Stimulated activated CD8-positive, alpha-beta memory T cell treated with anti-CD3 and anti-CD28 coated beads, Interleukin-7, amount 100 ng/mL, for 24 hours (primary cell): ENCODE measurements at regions not wholly inside any gene's neighbourhood (a gene's known extent, or its start where the extent isn't known, plus 50 kb on each side); places are given as distances from the start of the nearest gene placed in this dataset.
"Not testable (repeated sequence)": the region's sequence is repeated elsewhere in the genome, so short reads cannot be mapped to it uniquely, and the experiment has no call there.

Experiments used
- DNase-seq: peaks from one replicate; pipeline ENCODE4 v3.0.0-alpha.2; 2020; ENCODE audit warnings: low read depth

DNA sequence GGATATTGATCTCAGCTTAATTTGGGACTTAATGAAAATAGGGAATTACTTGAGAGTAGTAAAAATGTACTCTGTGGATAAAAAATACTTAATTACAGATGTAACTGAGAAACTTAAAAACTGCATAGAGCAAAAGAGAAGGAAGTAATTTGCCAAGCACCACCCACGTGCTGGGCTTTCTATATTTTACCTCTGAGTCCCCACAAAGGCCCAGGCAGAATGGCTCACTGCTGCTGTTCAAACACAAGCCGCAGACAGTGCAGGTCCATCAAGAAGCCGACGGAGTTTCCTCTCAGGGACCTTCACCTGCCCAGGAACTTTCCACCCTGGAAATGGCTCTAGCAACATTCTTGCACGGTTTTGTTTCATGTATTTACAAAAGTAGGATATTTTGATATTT is 77.2 kb upstream of the TRPM1 start:
- DNase-seq = no peak

DNA sequence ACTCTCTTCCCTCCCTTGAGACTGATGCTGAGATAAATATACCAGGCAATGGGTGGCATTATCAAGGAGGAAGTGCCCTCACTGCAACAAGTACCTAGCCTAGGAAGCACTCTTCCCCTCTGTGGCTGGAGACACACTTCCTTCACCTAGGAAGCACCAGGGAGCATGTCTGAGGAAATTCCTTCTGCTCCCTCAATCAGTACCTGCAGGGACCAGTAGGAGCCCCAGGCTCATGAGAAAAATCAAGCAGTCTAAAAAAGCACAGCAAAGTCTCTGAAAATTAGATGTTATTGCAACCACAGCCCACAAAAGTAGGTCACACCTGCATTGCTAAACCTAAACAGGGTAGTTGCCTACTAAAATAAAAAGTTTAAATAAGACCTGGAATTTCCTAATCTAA is 78.2 kb upstream of the TRPM1 start:
- DNase-seq = no peak

DNA sequence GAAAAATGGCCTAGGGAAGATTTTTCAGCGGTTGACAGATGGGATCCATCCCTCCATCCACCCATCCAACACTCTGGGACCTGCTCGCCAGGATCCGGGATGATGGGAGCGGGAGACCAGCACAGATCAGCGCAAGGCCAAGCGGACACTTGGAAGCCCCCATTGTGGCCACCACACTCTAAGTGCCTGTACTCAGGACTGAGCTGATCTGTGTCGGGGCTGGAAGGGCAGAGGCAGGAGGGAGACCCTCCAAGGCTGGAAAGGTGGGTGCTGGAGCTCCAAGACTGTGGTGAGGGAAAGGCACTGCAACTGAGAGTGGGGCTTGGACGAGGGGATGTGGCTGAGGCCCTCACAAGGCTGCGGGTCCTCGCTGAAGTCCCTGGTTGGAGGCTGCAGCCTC is 91.8 kb upstream of the TRPM1 start:
- no peak for DNase-seq

DNA sequence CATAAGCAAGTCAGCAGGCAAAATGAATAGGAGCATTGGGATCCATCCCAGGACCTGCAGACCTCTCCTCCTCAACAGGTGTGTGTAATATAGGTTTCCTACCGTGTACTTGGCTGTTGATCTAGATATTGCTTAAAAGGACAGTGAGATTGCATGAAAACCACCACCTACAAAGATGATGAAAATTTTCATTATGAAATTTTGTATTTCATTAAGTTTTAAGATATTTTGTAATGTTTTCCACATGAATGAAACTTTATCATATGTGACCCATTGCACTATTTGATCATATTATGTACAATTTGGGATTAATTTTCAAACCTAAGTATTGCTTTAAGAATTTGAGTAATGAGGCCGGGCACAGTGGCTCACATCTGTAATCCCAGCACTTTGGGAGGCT is 94.3 kb upstream of the TRPM1 start:
- no peak for DNase-seq

- DNase-seq = no peak
Measured at GRCh38 chr15:31197497-31198414, 96.2 kb upstream of the TRPM1 start.

GRCh38 chr15:31200735-31201151 is 99.2 kb upstream of the TRPM1 start:
- DNase-seq = peak; percentile 16

DNA sequence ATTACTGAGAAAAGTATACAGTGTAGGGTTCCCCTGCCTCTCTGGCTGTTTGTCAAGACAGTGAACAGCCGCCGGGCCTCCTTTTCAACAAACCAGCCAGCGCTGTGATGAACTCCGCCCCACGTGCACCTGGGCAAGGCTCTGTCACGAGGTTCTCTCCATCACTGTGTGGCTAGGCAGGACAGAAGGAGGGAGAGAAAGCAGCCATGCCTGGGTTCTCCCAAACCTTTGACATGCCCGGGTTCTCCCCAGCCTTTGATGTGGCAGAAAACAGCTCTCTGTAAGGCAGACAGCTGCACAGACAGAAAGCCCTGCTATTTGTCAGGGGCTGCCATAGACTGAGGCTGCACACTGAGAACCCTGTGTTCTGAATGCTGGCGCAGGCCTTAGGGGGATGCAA is 101.4 kb upstream of the TRPM1 start:
- DNase-seq = no peak

GRCh38 chr15:31203999-31204398 is 102.5 kb upstream of the TRPM1 start:
- DNase-seq = no peak

DNA sequence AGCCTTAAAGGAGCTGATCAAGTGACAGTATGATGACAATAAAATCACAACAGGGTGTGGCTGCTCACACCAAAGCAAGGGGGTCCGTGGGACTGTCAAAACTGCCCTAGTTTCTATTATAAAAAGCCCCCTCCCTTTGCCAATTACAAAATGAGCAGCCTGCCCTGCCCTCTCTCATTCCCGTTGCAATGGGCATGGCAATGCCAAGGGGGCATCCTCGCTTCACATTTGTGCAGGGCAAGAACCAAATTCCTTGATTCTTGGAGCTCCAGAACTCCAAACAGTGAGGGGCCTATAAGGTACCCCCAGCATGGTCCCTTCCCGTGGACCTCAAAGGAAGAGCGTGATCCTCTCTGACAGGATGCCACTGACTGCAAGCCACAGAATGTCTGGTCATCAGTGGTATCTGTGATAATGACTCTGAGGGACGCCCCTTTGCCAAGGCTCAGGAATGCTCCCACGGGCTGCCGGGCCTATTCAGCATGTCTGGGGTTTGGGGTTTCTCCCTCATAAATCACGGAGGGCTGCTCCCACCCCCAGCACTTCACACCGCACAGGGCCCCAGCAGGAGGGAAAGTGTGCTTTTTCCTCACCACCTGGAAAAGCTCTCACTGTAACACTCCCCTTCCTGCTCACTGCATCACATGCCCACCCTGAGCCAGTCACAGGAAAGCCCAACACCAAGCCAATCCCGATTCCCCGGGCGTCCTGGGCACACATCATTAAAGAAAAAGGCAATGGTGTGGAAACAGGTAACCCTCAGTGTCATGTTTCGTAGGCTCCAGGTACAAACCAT is 105.1 kb upstream of the TRPM1 start:
- no peak for DNase-seq

GRCh38 chr15:31207246-31207645 is 105.7 kb upstream of the TRPM1 start:
- no peak for DNase-seq

DNA sequence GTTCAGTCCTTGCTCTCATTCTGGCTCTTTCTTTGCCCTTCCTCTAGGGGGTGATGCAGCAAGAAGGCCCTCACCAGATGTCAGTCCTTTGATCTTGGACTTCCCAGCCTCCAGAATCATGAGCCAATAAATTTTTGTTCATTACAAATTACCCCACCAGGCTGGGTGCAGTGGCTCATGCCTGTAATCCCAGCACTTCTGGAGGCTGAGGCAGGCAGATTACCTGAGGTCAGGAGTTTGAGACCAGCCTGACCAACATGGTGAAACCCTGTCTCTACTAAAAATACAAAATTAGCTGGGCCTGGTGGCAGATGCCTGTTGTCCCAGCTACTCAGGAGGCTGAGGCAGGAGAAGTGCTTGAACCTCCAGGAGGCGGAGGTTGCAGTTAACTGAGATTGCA is 106.3 kb upstream of the TRPM1 start:
- not testable (repeated sequence) for DNase-seq

- DNase-seq = no peak
Measured at GRCh38 chr15:31208817-31209216, 107.3 kb upstream of the TRPM1 start.

DNA sequence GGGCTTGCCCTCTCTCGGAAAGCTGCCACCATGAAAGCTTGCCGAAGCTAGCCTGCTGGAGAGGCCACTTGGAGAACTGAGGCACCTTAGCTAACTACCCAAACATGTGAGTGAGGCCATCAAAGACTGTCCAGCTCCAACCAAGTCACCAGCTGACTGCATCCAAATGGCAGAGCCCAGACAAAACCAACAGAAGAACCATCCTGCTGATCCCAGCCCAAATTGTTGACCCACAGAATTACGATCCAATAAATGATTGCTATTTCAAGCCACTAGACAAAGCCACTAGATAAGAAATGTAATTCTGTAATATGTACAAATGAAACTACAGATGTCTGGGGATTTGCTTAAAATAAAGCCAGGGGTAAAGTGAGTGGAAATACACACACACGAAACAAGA is 109.8 kb upstream of the TRPM1 start:
- DNase-seq = no peak

- no peak for DNase-seq
Measured at GRCh38 chr15:31212326-31213080, 111.0 kb upstream of the TRPM1 start.

GRCh38 chr15:31214158-31214863 is 112.3 kb upstream of the KLF13 start:
- DNase-seq = no peak

DNA sequence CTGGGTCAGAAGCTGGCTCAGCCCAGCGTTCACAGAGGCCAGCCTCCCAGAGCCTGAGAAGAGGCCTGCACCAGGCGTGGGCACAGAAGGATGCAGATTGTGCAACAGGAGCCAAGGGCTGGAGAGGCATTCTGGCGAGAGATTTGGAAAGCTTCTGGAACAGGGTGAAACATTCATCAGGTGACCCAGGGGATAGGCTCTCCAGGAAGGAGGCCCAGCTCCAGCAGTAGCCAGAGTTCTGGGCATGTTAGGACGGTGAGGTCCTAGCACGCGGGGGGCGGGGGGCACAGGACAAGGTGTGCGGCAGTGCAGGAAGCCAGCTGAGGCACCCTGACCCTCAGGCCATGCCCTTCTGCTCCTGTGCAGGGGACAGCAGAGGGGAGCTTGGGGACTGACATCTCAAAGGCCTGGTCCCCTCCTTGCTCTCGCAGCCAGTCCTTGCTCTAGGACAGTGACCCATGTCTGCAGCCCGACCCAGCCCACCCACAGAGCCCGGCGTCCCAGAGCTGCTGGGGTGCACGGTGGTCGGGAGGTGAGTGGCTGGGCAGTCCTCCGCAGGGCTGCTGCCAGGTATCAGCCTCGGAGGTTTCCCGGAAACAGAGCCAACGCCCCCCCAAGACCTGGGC is 111.7 kb upstream of the KLF13 start:
- DNase-seq = no peak

DNA sequence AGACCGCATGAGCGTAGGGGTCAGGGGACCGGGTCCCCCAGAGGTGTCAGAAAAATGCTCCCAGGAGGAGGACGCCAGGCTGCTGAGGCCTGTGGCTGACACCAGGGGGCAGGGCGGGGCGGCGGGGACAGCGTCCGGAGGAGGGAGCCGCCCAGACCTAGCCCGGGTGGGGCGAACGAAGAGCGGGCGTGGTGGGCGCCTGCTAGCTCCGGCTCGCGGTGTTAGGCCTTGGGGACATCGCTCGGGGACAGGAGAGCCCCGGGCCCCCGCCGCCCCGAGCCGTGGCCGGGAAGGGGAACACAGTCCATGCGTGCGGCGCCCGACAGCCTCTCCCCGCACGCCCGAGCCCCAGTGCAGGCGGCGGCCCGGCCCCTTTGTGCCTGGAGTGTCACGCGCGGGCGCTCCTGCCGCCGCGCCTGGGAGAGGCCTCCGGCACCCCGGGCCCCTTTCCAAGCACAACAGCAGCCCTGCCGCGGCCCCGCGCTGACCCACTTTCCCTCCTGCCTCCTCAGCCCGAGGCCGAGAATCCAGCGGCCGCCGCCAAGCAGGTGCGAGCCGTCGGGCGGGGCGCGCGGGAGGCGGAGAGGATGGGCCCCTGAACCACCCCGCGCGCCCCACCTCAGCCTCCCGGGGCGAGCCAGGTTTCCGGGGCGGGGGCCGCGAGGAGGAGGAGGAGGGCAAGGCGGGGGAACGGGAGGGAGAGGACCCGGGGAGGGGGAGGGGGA is 111.0 kb upstream of the KLF13 start:
- peak; percentile 72 for DNase-seq

DNA sequence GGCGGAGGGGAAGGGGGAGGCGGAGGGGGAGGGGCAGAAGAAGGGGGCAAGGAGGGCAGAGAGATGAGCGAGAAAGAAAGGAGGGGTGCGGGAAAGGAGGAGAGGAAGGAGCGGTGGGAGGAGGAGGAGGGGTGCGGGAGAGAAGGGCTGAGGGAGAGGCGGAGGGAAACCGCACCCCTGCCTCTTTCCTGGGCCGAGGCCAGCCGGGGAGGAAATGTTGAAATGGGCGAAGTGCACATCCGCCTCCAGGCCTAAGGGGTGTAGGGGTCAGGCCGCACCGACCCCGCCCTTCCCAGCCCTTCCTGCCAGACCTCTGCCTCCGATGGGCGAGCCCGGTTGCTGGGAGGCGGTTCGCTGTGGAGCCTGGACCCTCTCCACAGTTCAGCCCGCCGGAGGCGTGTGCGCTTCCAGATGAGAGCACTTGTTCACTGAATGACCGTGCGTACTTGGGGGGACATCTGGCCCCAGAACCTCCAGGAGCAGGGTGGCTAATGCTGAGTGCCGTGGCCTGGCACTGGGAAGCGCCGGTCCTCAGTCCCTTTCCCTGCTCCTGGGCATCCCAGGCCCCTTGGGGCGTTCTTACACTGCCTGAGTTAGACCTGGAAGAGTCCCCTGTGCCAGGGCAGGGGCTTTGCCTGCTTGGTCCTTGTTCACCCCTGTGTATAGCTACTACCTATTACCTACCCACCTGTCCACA is 110.3 kb upstream of the KLF13 start:
- DNase-seq = no peak

DNA sequence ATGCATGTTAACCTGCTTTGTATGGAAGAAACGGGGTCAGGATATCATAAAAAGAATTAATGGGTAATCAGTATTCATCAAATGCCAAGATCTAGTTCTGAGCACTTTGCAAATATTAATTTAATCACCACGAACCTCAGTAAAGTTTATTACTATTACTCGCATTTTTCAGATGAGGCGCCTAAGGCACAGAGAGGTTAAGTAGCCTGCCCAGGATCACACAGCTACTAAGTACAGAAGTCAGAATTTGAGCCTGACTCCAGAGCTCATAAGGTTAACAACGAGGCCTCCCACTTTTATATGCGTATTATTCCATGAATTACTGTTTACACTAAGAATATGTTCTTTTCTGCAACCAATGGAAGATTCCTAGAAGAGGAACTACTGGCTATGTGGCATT is 109.6 kb upstream of the KLF13 start:
- no peak for DNase-seq
